Loucy (cell line): ENCODE measurements at regions not wholly inside any gene's neighbourhood (a gene's known extent, or its start where the extent isn't known, plus 50 kb on each side); places are given as distances from the start of the nearest gene placed in this dataset.

Source experiments
- H2AFZ ChIP-seq: fragments of 200-600 bp; sonication (generic); 2 replicates; pipeline ENCODE4 v1.6.0; 2016; ENCODE audit warnings: antibody characterized with exemption, mild to moderate bottlenecking, low read length, moderate library complexity
- H3F3A ChIP-seq: fragments of 200-600 bp; 2 replicates; pipeline ENCODE4 v1.6.0; 2016; ENCODE audit warnings: antibody characterized with exemption, low read depth, mild to moderate bottlenecking
- H3K27me3 ChIP-seq: fragments of 200-600 bp; sonication (generic); 2 replicates; pipeline ENCODE4 v1.6.1; 2014; ENCODE audit warnings: low read length, mild to moderate bottlenecking; ENCODE audit not compliant: insufficient read depth, poor library complexity, severe bottlenecking
- H3K36me3 ChIP-seq: fragments of 200-600 bp; sonication (generic); 2 replicates; pipeline ENCODE4 v1.6.1; 2016; ENCODE audit warnings: low read length; ENCODE audit not compliant: insufficient read depth
- H3K4me1 ChIP-seq: fragments of 200-600 bp; sonication (generic); 2 replicates; pipeline ENCODE4 v1.5.1; 2014; ENCODE audit warnings: low read length, mild to moderate bottlenecking; ENCODE audit not compliant: insufficient read depth, poor library complexity, severe bottlenecking
- H3K4me2 ChIP-seq: fragments of 200-600 bp; sonication (generic); 2 replicates; pipeline ENCODE4 v1.6.0; 2014; ENCODE audit warnings: antibody characterized with exemption, low read length, low read depth, mild to moderate bottlenecking; ENCODE audit not compliant: poor library complexity, severe bottlenecking
- H3K4me3 ChIP-seq: fragments of 200-600 bp; sonication (generic); 2 replicates; pipeline ENCODE4 v1.5.1; 2014; ENCODE audit warnings: low read length, mild to moderate bottlenecking, mixed read lengths; ENCODE audit not compliant: poor library complexity, severe bottlenecking
- H3K79me2 ChIP-seq: fragments of 200-600 bp; sonication (generic); 2 replicates; pipeline ENCODE4 v1.6.1; 2014; ENCODE audit warnings: low read length; ENCODE audit not compliant: insufficient read depth
- H3K9ac ChIP-seq: fragments of 200-600 bp; sonication (generic); 2 replicates; pipeline ENCODE4 v1.6.0; 2014; ENCODE audit warnings: mild to moderate bottlenecking, low read depth, low read length, moderate library complexity; ENCODE audit not compliant: poor library complexity, severe bottlenecking
- H3K9me2 ChIP-seq: fragments of 200-600 bp; sonication (generic); replicated peaks from 2 replicates; pipeline ENCODE4 v1.6.1; 2016; ENCODE audit warnings: low read depth, low read length, mixed read lengths
- H3K9me3 ChIP-seq: fragments of 200-600 bp; sonication (generic); 2 replicates; pipeline ENCODE4 v1.6.1; 2014; ENCODE audit warnings: mild to moderate bottlenecking, antibody characterized with exemption, low read length, low read depth; ENCODE audit not compliant: insufficient read depth
- H4K20me1 ChIP-seq: fragments of 200-600 bp; sonication (generic); 2 replicates; pipeline ENCODE4 v1.6.0; 2014; ENCODE audit warnings: antibody characterized with exemption, low read length, mild to moderate bottlenecking; ENCODE audit not compliant: insufficient read depth, poor library complexity, severe bottlenecking
- EZH2phosphoT487 ChIP-seq: fragments of 200-600 bp; IDR thresholded peaks from 2 replicates; pipeline ENCODE4 v1.6.1; 2018; ENCODE audit warnings: antibody characterized with exemption, mild to moderate bottlenecking, moderate library complexity, borderline replicate concordance
- TF ChIP-seq, protein P1 (sequence below): fragments of 200-600 bp; sonication (generic); conservative IDR thresholded peaks from 2 replicates; pipeline ENCODE4 v1.5.1; 2014; ENCODE audit warnings: mild to moderate bottlenecking, antibody characterized with exemption, low read length

DNA sequence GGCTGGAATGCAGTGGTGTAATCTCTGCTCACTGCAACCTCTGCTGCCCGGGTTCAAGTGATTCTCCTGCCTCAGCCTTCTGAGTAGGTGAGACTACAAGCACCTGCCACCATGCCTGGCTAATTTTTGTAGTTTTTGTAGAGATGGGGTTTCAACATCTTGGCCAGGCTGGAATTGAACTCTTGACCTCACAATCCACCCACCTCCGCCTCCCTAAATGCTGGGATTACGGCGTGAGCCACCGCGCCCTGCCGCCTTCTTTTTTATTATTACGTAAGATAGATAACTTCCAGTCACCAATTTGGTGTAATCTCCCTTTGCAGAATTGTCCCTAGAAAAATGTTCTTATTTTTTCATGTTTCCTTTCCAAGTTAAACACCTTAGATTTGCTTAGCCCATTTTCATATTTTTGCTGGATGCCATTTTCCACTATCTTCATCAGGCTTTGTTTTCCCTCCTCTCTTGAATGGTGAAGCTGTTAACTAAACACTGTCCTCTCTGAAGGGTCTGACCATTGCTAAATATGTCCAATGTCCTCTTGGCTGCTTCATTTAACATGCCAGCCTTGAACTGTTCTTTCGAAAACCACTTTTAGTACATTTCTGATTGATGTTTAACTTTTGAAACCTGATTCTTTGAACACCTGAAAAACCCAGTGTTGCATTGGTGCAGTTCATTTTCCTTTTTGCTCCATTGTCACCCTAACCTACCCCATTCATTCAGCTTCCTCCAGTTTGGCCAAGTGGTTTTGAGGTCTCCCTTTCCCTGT is 135.1 kb upstream of the PIK3R1 start:
- Histone ChIP-seq H3K27me3 (no peaks in the 10 kb centered on the region), H3K4me3 (no peak overlapping the region), H2AFZ (no peak overlapping the region), H3K36me3 (no peaks in the 10 kb centered on the region), H3K4me2 (no peak overlapping the region), H3K9me2 (no peaks in the 10 kb centered on the region), H3K9ac (no peak overlapping the region), H3K9me3 (no peaks in the 10 kb centered on the region), H4K20me1 (no peaks in the 10 kb centered on the region), H3F3A (no peaks in the 10 kb centered on the region), H3K4me1 (no peaks in the 10 kb centered on the region), H3K79me2 (no peaks in the 10 kb centered on the region)
- TF ChIP-seq EZH2phosphoT487 = no peak
- TF ChIP-seq, protein P1, sequence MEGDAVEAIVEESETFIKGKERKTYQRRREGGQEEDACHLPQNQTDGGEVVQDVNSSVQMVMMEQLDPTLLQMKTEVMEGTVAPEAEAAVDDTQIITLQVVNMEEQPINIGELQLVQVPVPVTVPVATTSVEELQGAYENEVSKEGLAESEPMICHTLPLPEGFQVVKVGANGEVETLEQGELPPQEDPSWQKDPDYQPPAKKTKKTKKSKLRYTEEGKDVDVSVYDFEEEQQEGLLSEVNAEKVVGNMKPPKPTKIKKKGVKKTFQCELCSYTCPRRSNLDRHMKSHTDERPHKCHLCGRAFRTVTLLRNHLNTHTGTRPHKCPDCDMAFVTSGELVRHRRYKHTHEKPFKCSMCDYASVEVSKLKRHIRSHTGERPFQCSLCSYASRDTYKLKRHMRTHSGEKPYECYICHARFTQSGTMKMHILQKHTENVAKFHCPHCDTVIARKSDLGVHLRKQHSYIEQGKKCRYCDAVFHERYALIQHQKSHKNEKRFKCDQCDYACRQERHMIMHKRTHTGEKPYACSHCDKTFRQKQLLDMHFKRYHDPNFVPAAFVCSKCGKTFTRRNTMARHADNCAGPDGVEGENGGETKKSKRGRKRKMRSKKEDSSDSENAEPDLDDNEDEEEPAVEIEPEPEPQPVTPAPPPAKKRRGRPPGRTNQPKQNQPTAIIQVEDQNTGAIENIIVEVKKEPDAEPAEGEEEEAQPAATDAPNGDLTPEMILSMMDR = no peak

DNA sequence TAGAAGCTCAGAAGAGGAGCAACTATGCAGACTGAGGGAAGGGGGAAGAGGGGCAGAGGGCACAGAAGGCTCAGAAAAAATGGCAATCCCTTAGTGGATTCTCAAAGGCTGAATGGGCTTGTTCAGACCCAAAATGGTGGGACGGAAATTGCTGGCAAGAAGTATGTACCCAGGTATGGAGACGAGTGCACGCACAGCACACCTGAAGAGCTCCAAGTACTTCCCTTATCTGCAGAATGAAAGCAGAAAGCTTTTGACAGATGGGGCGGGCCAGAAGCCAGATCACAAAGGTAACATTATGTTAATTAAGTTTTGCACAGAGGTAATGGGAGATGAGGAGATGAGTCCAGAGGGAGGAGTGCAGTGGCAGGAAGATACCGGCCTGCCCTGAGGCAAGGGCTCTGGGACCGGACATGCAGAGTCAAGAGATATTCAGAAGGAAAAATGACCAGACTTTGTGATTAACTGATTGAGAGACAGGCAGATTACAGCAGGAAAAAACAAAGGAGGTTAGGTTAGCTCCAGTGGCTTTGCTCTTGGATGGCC is 138.1 kb upstream of the PIK3R1 start:
- no peaks in the 10 kb centered on the region for H3K79me2 ChIP-seq
- no peaks in the 10 kb centered on the region for H3K9me3 ChIP-seq
- no peak overlapping the region for H3K4me2 ChIP-seq
- no peak overlapping the region for H3K9ac ChIP-seq
- H2AFZ ChIP-seq = no peak overlapping the region
- H3K4me1 ChIP-seq = no peaks in the 10 kb centered on the region
- H3K36me3 ChIP-seq = no peaks in the 10 kb centered on the region
- no peaks in the 10 kb centered on the region for H3K9me2 ChIP-seq
- no peaks in the 10 kb centered on the region for H3K27me3 ChIP-seq
- no peaks in the 10 kb centered on the region for H4K20me1 ChIP-seq
- H3K4me3 ChIP-seq = no peak overlapping the region
- TF ChIP-seq EZH2phosphoT487 = no peak
- TF ChIP-seq, protein P1 = no peak
- H3F3A ChIP-seq = no peaks in the 10 kb centered on the region

DNA sequence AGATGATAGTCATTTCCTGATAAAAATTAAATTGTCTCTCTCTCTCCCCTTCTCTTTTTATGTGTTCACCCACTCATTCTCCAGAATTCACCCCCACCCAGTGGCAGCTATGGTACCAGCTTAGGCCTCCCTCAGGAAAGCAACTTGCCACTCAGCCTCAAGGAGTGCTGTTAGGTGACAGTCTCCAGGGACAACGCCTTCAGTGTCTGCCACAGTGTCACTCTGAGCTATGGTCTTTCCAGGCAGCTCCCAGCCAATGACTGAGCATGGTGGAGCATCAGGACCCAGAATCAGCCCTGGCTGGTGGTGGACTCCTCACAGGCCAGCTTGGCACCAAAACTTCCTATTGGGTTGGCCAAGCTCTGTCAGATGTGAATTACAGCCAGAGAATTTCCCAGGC is 140.9 kb upstream of the PIK3R1 start:
- Histone ChIP-seq H4K20me1 (no peaks in the 10 kb centered on the region), H3K4me1 (no peaks in the 10 kb centered on the region), H3K27me3 (no peaks in the 10 kb centered on the region), H3K9ac (no peak overlapping the region), H3K9me3 (no peaks in the 10 kb centered on the region), H3K4me3 (no peak overlapping the region), H3K79me2 (no peaks in the 10 kb centered on the region), H2AFZ (no peak overlapping the region), H3K4me2 (no peak overlapping the region), H3F3A (no peaks in the 10 kb centered on the region), H3K9me2 (no peaks in the 10 kb centered on the region), H3K36me3 (no peaks in the 10 kb centered on the region)
- TF ChIP-seq, protein P1 = no peak
- no peak for TF ChIP-seq EZH2phosphoT487
